Cardiac septum (tissue), 1 donor: ENCODE measurements at regions not wholly inside any gene's neighbourhood (a gene's known extent, or its start where the extent isn't known, plus 50 kb on each side); places are given as distances from the start of the nearest gene placed in this dataset.

Experiments
- DNase-seq: peaks from one replicate; pipeline ENCODE4 v3.0.0-alpha.2; 2020; ENCODE audit warnings: low spot score
- intact Hi-C: fragments of 100-400 bp; cut with DNase I; formaldehyde crosslinking; loops from one replicate; pipeline ENCODE4 v1.14.0; 2022
- donor health status: DM: no; HTN: no; CAD: no.

GRCh38 chr11:91730620-91731019, 494.0 kb upstream of the FAT3 start:
- intact Hi-C loops: no loop called here
- peak; percentile 50 for DNase-seq

GRCh38 chr11:91730057-91730456, 494.6 kb upstream of the FAT3 start:
- DNase-seq: no peak
- intact Hi-C loops: no loop called here

GRCh38 chr11:91717169-91717568, 507.4 kb upstream of the FAT3 start:
- DNase-seq: no peak
- intact Hi-C loops: no loop called here

GRCh38 chr11:91707652-91708482, 516.8 kb upstream of the FAT3 start:
- no peak for DNase-seq
- intact Hi-C loops: no loop called here

- intact Hi-C loops: no loop called here
- DNase-seq: no peak
These were observed 521.6 kb upstream of the FAT3 start for GRCh38 chr11:91703042-91703441.

- no peak for DNase-seq
- intact Hi-C loops: no loop called here
These were observed 523.8 kb upstream of the FAT3 start for GRCh38 chr11:91700854-91701253.

GRCh38 chr11:91698845-91699244, 525.8 kb upstream of the FAT3 start:
- intact Hi-C loops: no loop called here
- DNase-seq: no peak

- intact Hi-C loops: no loop called here
- no peak for DNase-seq
These were observed 530.3 kb upstream of the FAT3 start for GRCh38 chr11:91694331-91694730.

GRCh38 chr11:91691872-91692271, 532.7 kb upstream of the FAT3 start:
- DNase-seq: no peak
- intact Hi-C loops: no loop called here

GRCh38 chr11:91688672-91689071, 535.9 kb upstream of the FAT3 start:
- intact Hi-C loops: no loop called here
- DNase-seq: no peak

GRCh38 chr11:91686700-91687099, 537.9 kb upstream of the FAT3 start:
- DNase-seq: no peak
- intact Hi-C loops: no loop called here

GRCh38 chr11:91686281-91686680, 538.3 kb upstream of the FAT3 start:
- DNase-seq: no peak
- intact Hi-C loops: no loop called here

GRCh38 chr11:91673705-91674104, 550.9 kb upstream of the FAT3 start:
- intact Hi-C loops: no loop called here
- no peak for DNase-seq

GRCh38 chr11:91664521-91664920, 560.1 kb upstream of the FAT3 start:
- no peak for DNase-seq
- intact Hi-C loops: no loop called here

GRCh38 chr11:91660036-91660435, 564.6 kb upstream of the FAT3 start:
- DNase-seq: no peak
- intact Hi-C loops: no loop called here

GRCh38 chr11:91654686-91655085, 569.9 kb upstream of the FAT3 start:
- DNase-seq: no peak
- intact Hi-C loops: no loop called here

- no peak for DNase-seq
- intact Hi-C loops: no loop called here
These were observed 571.4 kb upstream of the FAT3 start for GRCh38 chr11:91653079-91653754.

GRCh38 chr11:91650802-91651201, 573.8 kb upstream of the FAT3 start:
- intact Hi-C loops: no loop called here
- no peak for DNase-seq

- no peak for DNase-seq
- intact Hi-C loops: no loop called here
These were observed 583.5 kb upstream of the FAT3 start for GRCh38 chr11:91641153-91641552.

GRCh38 chr11:91639359-91639758, 585.3 kb upstream of the FAT3 start:
- intact Hi-C loops: no loop called here
- DNase-seq: no peak

GRCh38 chr11:91630916-91631673, 593.5 kb upstream of the FAT3 start:
- no peak for DNase-seq
- intact Hi-C loops: no loop called here
